Suprapubic skin (tissue), 4 donors: ENCODE measurements at regions not wholly inside any gene's neighbourhood (a gene's known extent, or its start where the extent isn't known, plus 50 kb on each side); places are given as distances from the start of the nearest gene placed in this dataset.
"Not testable (repeated sequence)": the region's sequence is repeated elsewhere in the genome, so short reads cannot be mapped to it uniquely, and the experiment has no call there.

Experiments
- DNase-seq, 2 donors: peaks; one replicate each; pipeline ENCODE4 v3.0.0-alpha.2; 2019; ENCODE audit warnings: low spot score in 2 of 2
- H3K27ac ChIP-seq: fragments of 200-600 bp; sonication (generic); one replicate; pipeline ENCODE4 v1.5.1; 2019
- H3K27me3 ChIP-seq: fragments of 200-600 bp; sonication (generic); one replicate; pipeline ENCODE4 v1.5.1; 2019
- H3K36me3 ChIP-seq: fragments of 200-600 bp; sonication (generic); one replicate; pipeline ENCODE4 v1.5.1; 2019
- H3K4me1 ChIP-seq: fragments of 200-600 bp; sonication (generic); one replicate; pipeline ENCODE4 v1.5.1; 2019
- H3K4me3 ChIP-seq: fragments of 200-600 bp; sonication (generic); one replicate; pipeline ENCODE4 v1.5.1; 2019; ENCODE audit warnings: mild to moderate bottlenecking
- H3K9me3 ChIP-seq: fragments of 200-600 bp; sonication (generic); one replicate; pipeline ENCODE4 v1.5.1; 2019
- CTCF ChIP-seq, 2 donors: fragments of 200-600 bp in 1 of 2; fragments of 450-650 bp in 1 of 2; sonication (generic) in 1 of 2; IDR thresholded peaks; one replicate each; pipeline ENCODE4 v1.5.1; 2016 to 2019; ENCODE audit warnings: antibody characterized with exemption in 2 of 2, mild to moderate bottlenecking in 1 of 2, moderate library complexity in 1 of 2
- EP300 ChIP-seq: sonication (generic); formaldehyde crosslinking; IDR thresholded peaks from one replicate; pipeline ENCODE4 v1.6.1; 2017; ENCODE audit warnings: antibody characterized with exemption
- POLR2A ChIP-seq, 2 donors: fragments of 450-650 bp; IDR thresholded peaks; one replicate each; pipeline ENCODE4 v1.6.1; 2017; ENCODE audit warnings: antibody characterized with exemption in 2 of 2, mild to moderate bottlenecking in 2 of 2, moderate library complexity in 2 of 2
- POLR2AphosphoS5 ChIP-seq, 3 donors: sonication (generic); formaldehyde crosslinking; IDR thresholded peaks; one replicate each; pipeline ENCODE4 v1.6.1; 2017; ENCODE audit warnings: antibody characterized with exemption in 3 of 3
- WGBS: methylation state at CpG from one replicate; pipeline ENCODE4 v1.1.5; 2018; 5-methylcytosine and 5-hydroxymethylcytosine counted together

GRCh38 chr20:48366230-48366629, 461.6 kb downstream of the PREX1 start:
- peaks cover 6% of the 10 kb centered on the region for H3K4me1 ChIP-seq
- H3K27ac ChIP-seq, result no peak overlapping the region
- no peaks in the 10 kb centered on the region for H3K9me3 ChIP-seq
- peaks cover 4% of the 10 kb centered on the region for H3K27me3 ChIP-seq
- H3K4me3 ChIP-seq, result no peak overlapping the region
- TF ChIP-seq POLR2AphosphoS5 (IDR thresholded peaks at IDR 0.05) (no peak), POLR2A (IDR thresholded peaks at IDR 0.05) (no peak), CTCF (IDR thresholded peaks at IDR 0.05) (no peak), EP300 (no peak)
- no peaks in the 10 kb centered on the region for H3K36me3 ChIP-seq
- WGBS, result 86% methylated on average over 5 of the region's 5 CpGs
- DNase-seq, result no peak

DNA sequence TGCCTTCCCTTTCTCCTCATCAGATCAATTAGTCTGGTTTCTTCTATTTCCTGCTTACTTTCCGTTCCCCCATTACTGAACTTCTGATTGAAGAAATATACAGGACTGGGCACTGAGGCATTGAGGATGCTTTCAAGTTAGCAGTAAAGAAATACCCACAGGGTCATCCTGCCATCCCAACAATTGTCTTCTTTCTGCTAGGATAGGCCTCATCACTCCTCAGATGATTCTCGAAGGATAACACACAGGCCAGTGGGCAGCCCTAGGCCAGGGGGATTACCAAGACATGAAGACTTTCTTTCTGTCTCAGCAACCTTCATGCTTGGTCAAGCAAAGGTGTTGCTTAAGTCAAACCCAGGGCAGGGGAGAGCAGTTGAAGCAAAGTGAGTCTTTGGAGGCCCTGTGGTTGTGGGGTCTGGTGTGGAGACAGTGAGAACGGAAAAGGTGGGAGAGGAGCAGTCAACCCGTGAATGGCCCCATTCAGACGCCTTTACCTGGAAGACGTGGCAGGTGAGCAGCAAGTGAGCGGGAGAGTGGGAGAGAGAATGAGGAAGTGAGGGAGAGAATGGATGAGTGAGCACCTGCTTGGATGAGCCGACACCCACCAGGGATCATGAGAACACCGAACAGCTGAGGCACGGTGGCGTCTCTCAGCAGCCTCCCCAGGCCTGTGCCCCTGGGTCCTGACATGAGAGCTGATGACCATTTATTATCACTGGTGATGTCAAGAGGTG, 462.9 kb downstream of the PREX1 start:
- no peak overlapping the region for H3K4me3 ChIP-seq
- no peak for DNase-seq

GRCh38 chr20:48364055-48364454, 463.7 kb downstream of the PREX1 start:
- DNase-seq, result no peak
- Histone ChIP-seq H3K4me3 (no peak overlapping the region), H3K36me3 (no peaks in the 10 kb centered on the region), H3K27me3 (peaks cover 4% of the 10 kb centered on the region), H3K27ac (no peak overlapping the region), H3K9me3 (no peaks in the 10 kb centered on the region), H3K4me1 (peaks cover 6% of the 10 kb centered on the region)
- TF ChIP-seq POLR2AphosphoS5 (IDR thresholded peaks at IDR 0.05) (no peak), POLR2A (IDR thresholded peaks at IDR 0.05) (no peak), EP300 (no peak), CTCF (IDR thresholded peaks at IDR 0.05) (no peak)

More for the DNA sequence above, 462.9 kb downstream of the PREX1 start:
- 88% methylated on average over 11 of the region's 11 CpGs for WGBS
- peaks cover 4% of the 10 kb centered on the region for H3K27me3 ChIP-seq
- no peaks in the 10 kb centered on the region for H3K9me3 ChIP-seq
- no peaks in the 10 kb centered on the region for H3K36me3 ChIP-seq
- H3K27ac ChIP-seq, result no peak overlapping the region
- H3K4me1 ChIP-seq, result peaks cover 6% of the 10 kb centered on the region
- TF ChIP-seq POLR2AphosphoS5 (IDR thresholded peaks at IDR 0.05) (no peak), POLR2A (IDR thresholded peaks at IDR 0.05) (no peak), CTCF (IDR thresholded peaks at IDR 0.05) (no peak), EP300 (no peak)

DNA sequence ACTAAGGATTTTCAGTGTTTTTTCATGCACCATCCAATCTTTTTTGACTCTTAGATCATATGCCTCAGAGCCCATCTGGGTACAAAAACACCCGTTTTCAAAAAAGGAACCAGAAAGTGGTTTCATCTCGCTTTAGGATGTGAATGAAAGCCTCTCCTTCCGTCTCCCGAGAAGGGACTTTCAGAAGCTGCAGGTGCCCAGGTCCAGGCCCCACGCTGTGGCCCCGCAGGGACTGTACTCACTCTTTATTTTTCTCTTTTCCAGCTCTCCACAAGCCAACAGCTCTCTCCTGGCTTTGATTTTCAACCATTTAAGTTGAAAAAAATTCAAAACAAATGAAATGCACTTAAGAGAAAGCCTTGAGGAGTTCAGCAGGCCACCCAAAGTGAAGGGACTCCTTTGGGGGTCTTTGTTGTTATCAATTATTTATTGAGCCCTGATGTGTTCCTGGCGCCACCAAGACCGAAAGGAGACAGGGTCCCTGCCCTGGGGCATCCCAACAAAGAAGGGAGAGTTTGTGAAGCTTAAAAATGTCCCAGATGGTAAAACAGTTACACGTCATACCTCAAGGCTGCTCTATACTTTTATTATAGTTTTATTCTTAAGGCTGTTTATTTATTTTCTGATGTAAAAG, 467.3 kb downstream of the PREX1 start:
- WGBS, result 66% methylated on average over 9 of the region's 9 CpGs
- Histone ChIP-seq H3K4me1 (no peaks in the 10 kb centered on the region), H3K9me3 (no peaks in the 10 kb centered on the region), H3K27ac (no peak overlapping the region), H3K36me3 (no peaks in the 10 kb centered on the region), H3K4me3 (no peak overlapping the region), H3K27me3 (peaks cover 4% of the 10 kb centered on the region)
- no peak for DNase-seq
- TF ChIP-seq CTCF (IDR thresholded peaks at IDR 0.05) (no peak), EP300 (no peak), POLR2AphosphoS5 (IDR thresholded peaks at IDR 0.05) (no peak), POLR2A (IDR thresholded peaks at IDR 0.05) (no peak)

DNA sequence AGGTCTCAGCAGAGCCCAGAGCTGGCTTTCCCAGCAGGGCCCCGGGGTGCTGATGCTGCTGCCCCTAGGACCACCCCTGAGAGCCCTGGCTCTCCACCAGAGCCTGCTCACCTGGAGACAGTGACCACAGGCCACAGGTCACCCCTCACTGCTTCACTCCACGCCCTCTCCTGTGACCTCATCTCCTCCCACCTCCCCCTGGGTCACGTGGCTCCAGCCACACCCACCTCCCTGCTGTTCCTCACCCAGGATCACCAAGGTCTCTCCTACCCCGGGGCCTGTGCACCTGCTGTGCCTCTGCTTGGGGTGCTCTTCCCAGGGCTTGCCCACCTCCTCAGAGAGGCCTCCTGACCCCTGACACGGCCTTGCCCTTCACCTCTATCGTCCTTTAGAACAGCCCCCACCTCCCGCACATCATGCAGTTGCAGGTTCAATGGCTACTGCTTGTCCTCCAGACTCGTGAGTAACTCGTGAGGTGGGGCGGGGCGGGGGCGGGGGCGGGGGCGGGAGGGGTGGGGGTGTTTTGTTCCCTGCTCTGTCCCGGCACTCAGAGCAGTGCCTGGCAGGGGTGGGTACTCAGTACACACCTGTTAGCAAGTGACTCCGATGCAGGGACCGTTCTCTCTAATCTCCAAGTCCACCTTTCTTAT, 468.0 kb downstream of the PREX1 start:
- Histone ChIP-seq H3K27ac (no peak overlapping the region), H3K4me1 (no peaks in the 10 kb centered on the region), H3K4me3 (no peak overlapping the region), H3K9me3 (no peaks in the 10 kb centered on the region), H3K27me3 (peaks cover 4% of the 10 kb centered on the region), H3K36me3 (no peaks in the 10 kb centered on the region)
- WGBS, result 58% methylated on average over 16 of the region's 17 CpGs
- TF ChIP-seq EP300 (no peak), POLR2AphosphoS5 (IDR thresholded peaks at IDR 0.05) (no peak)
- DNase-seq, result no peak

DNA sequence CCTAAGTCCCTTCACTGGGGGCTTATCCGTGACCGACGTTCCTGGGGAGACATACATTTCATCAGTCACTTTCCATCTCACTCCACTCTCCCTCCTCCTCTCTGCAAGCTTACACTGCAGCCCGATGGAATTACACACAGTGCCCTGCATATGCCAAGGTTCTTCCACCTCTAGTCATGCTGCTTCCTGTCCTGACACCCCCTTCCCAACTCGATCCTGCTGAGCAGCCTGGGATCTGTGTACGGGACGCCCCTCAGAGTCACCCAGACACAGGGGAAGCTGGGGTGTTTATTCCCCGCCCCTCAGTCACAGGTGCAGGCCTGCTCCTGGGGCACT, 468.8 kb downstream of the PREX1 start:
- not testable (repeated sequence) for H3K4me1 ChIP-seq, H3K27ac ChIP-seq, H3K36me3 ChIP-seq, H3K4me3 ChIP-seq, H3K9me3 ChIP-seq, H3K27me3 ChIP-seq, DNase-seq
- 20% methylated on average over 2 of the region's 8 CpGs for WGBS
